Cardiac muscle cell (in vitro differentiated cells and primary cell): ENCODE measurements at regions not wholly inside any gene's neighbourhood (a gene's known extent, or its start where the extent isn't known, plus 50 kb on each side); places are given as distances from the start of the nearest gene placed in this dataset.

Experiments
- DNase-seq, 2 donors: peaks; one replicate each; pipeline versions ENCODE4 v3.0.0 to v3.0.0-alpha.2; 2010 to 2017; ENCODE audit warnings: low read depth in 1 of 2, low spot score in 1 of 2
- H3K27ac ChIP-seq: fragments of 200-600 bp; sonication (generic); 2 replicates; pipeline ENCODE4 v1.5.1; 2016
- H3K27me3 ChIP-seq: fragments of 200-600 bp; sonication (generic); 2 replicates; pipeline ENCODE4 v1.6.0; 2016; ENCODE audit warnings: control low read depth
- H3K36me3 ChIP-seq: fragments of 200-600 bp; sonication (generic); 2 replicates; pipeline ENCODE4 v1.5.1; 2016; ENCODE audit warnings: control low read depth
- H3K4me1 ChIP-seq: fragments of 200-600 bp; sonication (generic); 2 replicates; pipeline ENCODE4 v1.8.1; 2017; ENCODE audit warnings: low read depth, mild to moderate bottlenecking, mixed run types
- H3K4me3 ChIP-seq: fragments of 200-600 bp; sonication (generic); 2 replicates; pipeline ENCODE4 v1.5.1; 2016; ENCODE audit warnings: mild to moderate bottlenecking
- H3K9me3 ChIP-seq: fragments of 200-600 bp; sonication (generic); 2 replicates; pipeline ENCODE4 v1.5.1; 2017; ENCODE audit warnings: low read depth, mild to moderate bottlenecking, control low read depth
- TF ChIP-seq, protein P1 (sequence below): IDR thresholded peaks from 2 replicates; pipeline ENCODE4 v1.5.1; 2012; ENCODE audit warnings: low read depth, mild to moderate bottlenecking, low read length

DNA sequence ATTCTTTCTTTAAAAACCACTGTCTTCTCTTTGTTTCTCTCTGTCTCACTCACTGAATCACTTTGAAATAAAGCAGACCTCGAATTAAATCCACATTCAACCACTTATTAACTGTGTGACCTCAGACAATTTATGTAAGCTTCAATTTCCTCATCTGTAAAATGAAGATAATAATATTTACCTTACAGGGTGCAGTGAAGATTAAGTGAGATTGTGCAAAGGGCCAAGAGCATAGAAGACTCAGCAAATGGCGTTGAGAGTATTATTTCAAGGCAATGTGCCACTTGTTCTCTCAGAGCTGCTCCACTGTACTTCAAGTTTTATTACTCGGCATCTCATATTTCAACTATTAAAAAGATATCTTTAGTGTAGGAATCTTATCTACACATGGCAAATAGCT lies 454.2 kb upstream of the HNRNPA3 start:
- Histone ChIP-seq H3K9me3 (no peaks in the 10 kb centered on the region), H3K4me1 (peaks cover 7% of the 10 kb centered on the region), H3K36me3 (no peaks in the 10 kb centered on the region), H3K4me3 (no peak overlapping the region), H3K27me3 (no peaks in the 10 kb centered on the region), H3K27ac (no peak overlapping the region)
- no peak for DNase-seq
- TF ChIP-seq, protein P1, sequence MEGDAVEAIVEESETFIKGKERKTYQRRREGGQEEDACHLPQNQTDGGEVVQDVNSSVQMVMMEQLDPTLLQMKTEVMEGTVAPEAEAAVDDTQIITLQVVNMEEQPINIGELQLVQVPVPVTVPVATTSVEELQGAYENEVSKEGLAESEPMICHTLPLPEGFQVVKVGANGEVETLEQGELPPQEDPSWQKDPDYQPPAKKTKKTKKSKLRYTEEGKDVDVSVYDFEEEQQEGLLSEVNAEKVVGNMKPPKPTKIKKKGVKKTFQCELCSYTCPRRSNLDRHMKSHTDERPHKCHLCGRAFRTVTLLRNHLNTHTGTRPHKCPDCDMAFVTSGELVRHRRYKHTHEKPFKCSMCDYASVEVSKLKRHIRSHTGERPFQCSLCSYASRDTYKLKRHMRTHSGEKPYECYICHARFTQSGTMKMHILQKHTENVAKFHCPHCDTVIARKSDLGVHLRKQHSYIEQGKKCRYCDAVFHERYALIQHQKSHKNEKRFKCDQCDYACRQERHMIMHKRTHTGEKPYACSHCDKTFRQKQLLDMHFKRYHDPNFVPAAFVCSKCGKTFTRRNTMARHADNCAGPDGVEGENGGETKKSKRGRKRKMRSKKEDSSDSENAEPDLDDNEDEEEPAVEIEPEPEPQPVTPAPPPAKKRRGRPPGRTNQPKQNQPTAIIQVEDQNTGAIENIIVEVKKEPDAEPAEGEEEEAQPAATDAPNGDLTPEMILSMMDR, result no peak

DNA sequence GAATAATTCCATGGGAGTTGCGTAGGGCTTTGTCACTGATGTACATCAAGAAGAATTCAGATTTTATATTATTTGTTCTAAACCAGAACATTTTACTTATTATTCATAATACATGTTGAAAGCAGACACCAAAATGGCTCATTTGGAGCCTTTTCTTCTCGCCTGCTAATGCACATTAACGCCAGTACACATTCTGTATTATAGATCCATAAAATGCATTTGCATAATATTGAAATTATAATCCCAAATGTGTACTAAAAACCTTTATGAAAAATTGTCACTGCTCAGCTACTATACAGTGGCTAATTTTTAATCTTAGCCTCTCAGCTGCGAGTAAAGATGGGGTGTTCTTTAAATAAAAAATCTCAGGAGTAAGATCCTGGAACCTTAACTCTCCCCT lies 452.2 kb upstream of the HNRNPA3 start:
- no peaks in the 10 kb centered on the region for H3K27me3 ChIP-seq

DNA sequence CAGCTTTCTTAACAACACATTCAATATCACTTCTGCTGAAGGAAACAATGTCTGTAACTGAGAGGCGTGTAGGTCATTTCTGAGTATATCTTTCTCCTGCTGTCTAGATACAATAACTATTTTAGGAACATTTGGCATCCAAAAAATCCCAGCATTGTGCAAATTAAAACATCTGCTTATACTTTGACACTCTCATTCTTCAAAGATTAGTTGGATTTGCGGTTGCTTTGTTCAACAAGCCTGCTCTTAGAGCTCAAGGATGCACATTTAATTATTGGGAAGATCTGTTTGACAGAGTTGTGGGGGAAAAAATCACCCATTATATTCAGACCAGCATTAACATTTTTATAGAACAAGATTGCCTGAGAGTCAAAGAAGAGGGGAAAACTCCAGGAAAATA lies 449.5 kb upstream of the HNRNPA3 start:
- no peak overlapping the region for H3K27ac ChIP-seq
- no peaks in the 10 kb centered on the region for H3K9me3 ChIP-seq
- peaks cover 10% of the 10 kb centered on the region for H3K4me1 ChIP-seq
- H3K36me3 ChIP-seq, result no peaks in the 10 kb centered on the region
- no peak for DNase-seq
- H3K27me3 ChIP-seq, result no peaks in the 10 kb centered on the region
- TF ChIP-seq, protein P1, result no peak
- no peak overlapping the region for H3K4me3 ChIP-seq

More for the DNA sequence above, 452.2 kb upstream of the HNRNPA3 start:
- no peak overlapping the region for H3K27ac ChIP-seq
- H3K4me3 ChIP-seq, result no peak overlapping the region
- H3K36me3 ChIP-seq, result no peaks in the 10 kb centered on the region
- TF ChIP-seq, protein P1, result no peak
- DNase-seq, result no peak
- H3K4me1 ChIP-seq, result peaks cover 10% of the 10 kb centered on the region
- no peaks in the 10 kb centered on the region for H3K9me3 ChIP-seq

DNA sequence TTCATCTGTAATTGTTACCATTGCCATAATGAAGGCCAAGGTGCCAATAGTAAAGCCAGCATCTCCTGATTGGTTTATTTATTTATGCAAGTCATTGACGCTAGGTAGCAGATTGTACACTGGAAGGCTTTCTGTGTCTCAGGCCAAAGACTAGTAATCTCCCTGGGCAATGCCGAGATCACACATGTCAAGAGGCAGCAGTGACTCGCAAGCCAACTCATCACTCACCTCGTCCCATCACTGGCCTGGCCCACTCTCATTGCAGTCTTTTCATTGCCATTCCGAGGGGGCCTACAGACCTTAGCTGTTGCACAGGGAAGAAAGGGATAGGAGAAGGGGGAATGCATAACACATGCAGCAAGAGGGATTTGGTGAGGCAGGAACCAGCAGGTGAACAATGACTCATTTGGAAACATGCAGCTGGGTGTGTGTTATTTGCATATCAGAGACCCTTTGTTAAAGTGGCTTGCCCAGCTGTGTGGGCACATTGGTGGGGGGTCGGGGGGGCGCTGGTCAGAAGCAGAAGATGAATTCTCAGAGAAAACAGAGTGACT lies 448.7 kb upstream of the HNRNPA3 start:
- no peak overlapping the region for H3K27ac ChIP-seq
- no peaks in the 10 kb centered on the region for H3K27me3 ChIP-seq
- no peak overlapping the region for H3K4me3 ChIP-seq
- peak in 1 of 2 donors; percentile 16 for DNase-seq
- TF ChIP-seq, protein P1, result no peak
- peaks cover 10% of the 10 kb centered on the region for H3K4me1 ChIP-seq
- no peaks in the 10 kb centered on the region for H3K36me3 ChIP-seq
- H3K9me3 ChIP-seq, result no peaks in the 10 kb centered on the region

DNA sequence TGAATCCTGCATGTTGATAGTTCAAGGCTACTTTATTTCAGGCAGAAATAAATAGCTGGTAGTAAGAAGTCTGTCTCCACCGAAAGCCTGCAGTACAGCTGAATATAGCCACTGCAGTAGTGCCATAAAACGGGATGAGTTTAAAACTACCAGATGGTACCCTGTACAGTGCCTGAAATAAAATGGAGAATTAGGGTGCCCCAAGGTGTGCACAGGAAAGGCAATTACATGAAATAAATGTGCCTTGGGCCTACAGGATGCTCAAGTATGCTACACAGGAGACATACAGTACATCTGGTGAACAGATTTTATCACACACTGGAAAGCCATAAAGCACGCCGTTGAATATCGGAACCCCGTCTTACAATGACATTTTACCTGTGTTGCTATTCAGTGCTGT lies 447.7 kb upstream of the HNRNPA3 start:
- DNase-seq, result no peak
- Histone ChIP-seq H3K9me3 (no peaks in the 10 kb centered on the region), H3K4me3 (no peak overlapping the region), H3K27ac (no peak overlapping the region), H3K4me1 (peaks cover 10% of the 10 kb centered on the region), H3K36me3 (no peaks in the 10 kb centered on the region), H3K27me3 (no peaks in the 10 kb centered on the region)
- TF ChIP-seq, protein P1, result no peak

DNA sequence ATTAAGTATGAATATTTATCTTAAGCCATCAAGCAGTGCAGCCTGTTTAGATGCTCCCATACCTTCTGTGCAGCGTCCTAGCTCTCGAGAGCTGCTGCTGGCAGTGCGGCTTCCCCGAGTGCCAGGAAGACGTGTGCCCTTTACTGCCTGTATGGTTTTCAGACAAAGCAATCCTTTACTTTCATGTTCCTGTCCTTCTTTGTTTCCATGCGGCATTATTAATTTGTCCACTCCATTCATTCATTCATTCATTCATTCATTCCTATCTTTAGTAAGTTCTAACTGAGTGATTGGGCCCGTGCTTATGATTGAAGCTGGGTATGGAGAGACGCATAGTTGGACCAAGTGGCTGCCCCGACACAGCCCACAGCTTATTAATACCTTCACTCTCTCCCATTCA lies 446.6 kb upstream of the HNRNPA3 start:
- Histone ChIP-seq H3K9me3 (no peaks in the 10 kb centered on the region), H3K4me3 (no peak overlapping the region), H3K36me3 (no peaks in the 10 kb centered on the region), H3K27ac (no peak overlapping the region), H3K27me3 (no peaks in the 10 kb centered on the region), H3K4me1 (peaks cover 10% of the 10 kb centered on the region)
- TF ChIP-seq, protein P1, result no peak
- DNase-seq, result no peak
